ENCODE measurements at regions not wholly inside any gene's neighbourhood (a gene's known extent, or its start where the extent isn't known, plus 50 kb on each side); places are given as distances from the start of the nearest gene placed in this dataset.

- DNase-seq (ENCODE audit: low spot score) = no peak
These were observed 713.0 kb downstream of the MRPL39 start for GRCh38 chr21:24894324-24894723.

GRCh38 chr21:24890021-24890420 is 717.3 kb downstream of the MRPL39 start:
- no peak for DNase-seq (ENCODE audit: low spot score)

- no peak for DNase-seq (ENCODE audit: low spot score)
These were observed 725.8 kb downstream of the MRPL39 start for GRCh38 chr21:24881506-24881905.

- no peak for DNase-seq (ENCODE audit: low spot score)
These were observed 736.6 kb downstream of the MRPL39 start for GRCh38 chr21:24870633-24871032.

- no peak for DNase-seq (ENCODE audit: low spot score)
These were observed 737.4 kb downstream of the MRPL39 start for GRCh38 chr21:24869862-24870261.

- DNase-seq (ENCODE audit: low spot score) = no peak
These were observed 739.2 kb downstream of the MRPL39 start for GRCh38 chr21:24868117-24868516.

GRCh38 chr21:24861471-24861870 is 745.8 kb downstream of the MRPL39 start:
- DNase-seq (ENCODE audit: low spot score) = no peak

GRCh38 chr21:24856326-24856725 is 751.0 kb downstream of the MRPL39 start:
- no peak for DNase-seq (ENCODE audit: low spot score)

GRCh38 chr21:24852610-24853195 is 754.6 kb downstream of the MRPL39 start:
- DNase-seq (ENCODE audit: low spot score) = no peak

- no peak for DNase-seq (ENCODE audit: low spot score)
These were observed 757.2 kb downstream of the MRPL39 start for GRCh38 chr21:24850121-24850520.

- no peak for DNase-seq (ENCODE audit: low spot score)
These were observed 762.6 kb downstream of the MRPL39 start for GRCh38 chr21:24844671-24845070.

GRCh38 chr21:24840287-24840686 is 767.0 kb downstream of the MRPL39 start:
- no peak for DNase-seq (ENCODE audit: low spot score)

- DNase-seq (ENCODE audit: low spot score) = no peak
These were observed 774.3 kb downstream of the MRPL39 start for GRCh38 chr21:24832961-24833360.

GRCh38 chr21:24829397-24829796 is 777.9 kb downstream of the MRPL39 start:
- no peak for DNase-seq (ENCODE audit: low spot score)

- no peak for DNase-seq (ENCODE audit: low spot score)
These were observed 780.5 kb downstream of the MRPL39 start for GRCh38 chr21:24826822-24827221.

- DNase-seq (ENCODE audit: low spot score) = no peak
These were observed 781.9 kb downstream of the MRPL39 start for GRCh38 chr21:24825348-24825747.

GRCh38 chr21:24824209-24824608 is 783.1 kb downstream of the MRPL39 start:
- no peak for DNase-seq (ENCODE audit: low spot score)

- no peak for DNase-seq (ENCODE audit: low spot score)
These were observed 784.0 kb downstream of the MRPL39 start for GRCh38 chr21:24823247-24823646.

- DNase-seq (ENCODE audit: low spot score) = no peak
These were observed 822.2 kb downstream of the MRPL39 start for GRCh38 chr21:24785033-24785432.

GRCh38 chr21:24781146-24781545 is 826.1 kb downstream of the MRPL39 start:
- no peak for DNase-seq (ENCODE audit: low spot score)

GRCh38 chr21:24759348-24760075 is 847.8 kb downstream of the MRPL39 start:
- no peak for DNase-seq (ENCODE audit: low spot score)

GRCh38 chr21:24738063-24738462 is 869.2 kb downstream of the MRPL39 start:
- DNase-seq (ENCODE audit: low spot score) = no peak

GRCh38 chr21:24737296-24737850 is 869.9 kb downstream of the MRPL39 start:
- DNase-seq (ENCODE audit: low spot score) = no peak

- no peak for DNase-seq (ENCODE audit: low spot score)
These were observed 876.6 kb downstream of the MRPL39 start for GRCh38 chr21:24730661-24731060.
